ENCODE measurements at regions not wholly inside any gene's neighbourhood (a gene's known extent, or its start where the extent isn't known, plus 50 kb on each side); places are given as distances from the start of the nearest gene placed in this dataset.

DNA sequence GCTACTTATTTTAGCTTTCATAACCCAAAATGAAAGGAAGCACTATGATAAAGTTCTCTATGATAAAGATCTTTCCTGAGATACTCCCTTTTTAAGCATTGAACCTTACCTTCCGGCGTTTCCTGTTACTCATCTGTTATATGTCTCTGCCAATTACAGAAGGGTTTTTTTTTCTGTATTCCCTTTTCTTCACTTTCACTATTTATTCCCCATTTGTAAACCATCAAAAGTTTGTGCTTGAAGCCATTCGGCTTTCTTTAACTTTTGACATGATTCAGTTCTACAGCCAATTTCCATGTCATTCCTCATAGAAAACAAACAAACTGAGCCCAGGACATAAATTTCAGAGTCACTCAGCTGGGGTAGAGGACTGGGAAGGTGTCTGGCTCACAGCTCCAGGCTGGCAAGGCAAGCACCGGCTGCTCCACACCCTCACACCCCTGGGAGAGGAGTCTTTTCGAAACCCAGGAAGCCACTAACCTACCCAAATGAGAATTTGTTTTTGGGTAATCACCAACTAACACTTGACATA, 429.4 kb upstream of the TRIB2 start:
- H3K36me3 ChIP-seq = no peaks in the 10 kb centered on the region
- DNase-seq = no peak
- intact Hi-C loops (cut with DNase I) = no loop called here
- no peaks in the 10 kb centered on the region for H3K4me1 ChIP-seq
- no peak overlapping the region for H3K4me3 ChIP-seq (replicated peaks in 1 of 3)
- H3K27ac ChIP-seq = no peak overlapping the region
- TF ChIP-seq POLR2A (IDR thresholded peaks at IDR 0.05) = no peak
- TF ChIP-seq, protein P1, sequence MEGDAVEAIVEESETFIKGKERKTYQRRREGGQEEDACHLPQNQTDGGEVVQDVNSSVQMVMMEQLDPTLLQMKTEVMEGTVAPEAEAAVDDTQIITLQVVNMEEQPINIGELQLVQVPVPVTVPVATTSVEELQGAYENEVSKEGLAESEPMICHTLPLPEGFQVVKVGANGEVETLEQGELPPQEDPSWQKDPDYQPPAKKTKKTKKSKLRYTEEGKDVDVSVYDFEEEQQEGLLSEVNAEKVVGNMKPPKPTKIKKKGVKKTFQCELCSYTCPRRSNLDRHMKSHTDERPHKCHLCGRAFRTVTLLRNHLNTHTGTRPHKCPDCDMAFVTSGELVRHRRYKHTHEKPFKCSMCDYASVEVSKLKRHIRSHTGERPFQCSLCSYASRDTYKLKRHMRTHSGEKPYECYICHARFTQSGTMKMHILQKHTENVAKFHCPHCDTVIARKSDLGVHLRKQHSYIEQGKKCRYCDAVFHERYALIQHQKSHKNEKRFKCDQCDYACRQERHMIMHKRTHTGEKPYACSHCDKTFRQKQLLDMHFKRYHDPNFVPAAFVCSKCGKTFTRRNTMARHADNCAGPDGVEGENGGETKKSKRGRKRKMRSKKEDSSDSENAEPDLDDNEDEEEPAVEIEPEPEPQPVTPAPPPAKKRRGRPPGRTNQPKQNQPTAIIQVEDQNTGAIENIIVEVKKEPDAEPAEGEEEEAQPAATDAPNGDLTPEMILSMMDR (IDR thresholded peaks at IDR 0.05) = no peak
- H3K27me3 ChIP-seq = no peaks in the 10 kb centered on the region
- 69 to 71% methylated on average over 5 of the region's 5 CpGs for WGBS, 2 donors
- H3K9me3 ChIP-seq = no peaks in the 10 kb centered on the region

DNA sequence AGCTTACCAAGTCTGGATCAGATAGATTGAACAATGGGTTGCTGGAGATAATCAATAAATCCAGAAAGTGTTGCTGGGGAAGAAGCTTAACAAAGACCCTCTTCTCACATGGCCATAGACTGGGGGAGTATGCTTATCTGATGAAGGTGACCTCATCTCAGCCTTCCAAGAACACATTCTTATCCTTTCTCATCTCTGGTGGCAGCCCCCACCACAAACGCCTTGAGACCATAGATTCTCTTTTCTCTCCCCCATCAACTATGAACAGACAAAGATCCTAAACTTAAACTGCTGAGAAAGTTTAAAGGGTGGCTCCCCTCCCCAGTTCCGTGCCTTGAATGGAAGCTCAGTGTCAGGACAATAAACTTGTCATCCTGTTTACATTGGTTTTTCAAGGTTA, 428.7 kb upstream of the TRIB2 start:
- H3K27ac ChIP-seq = no peak overlapping the region
- TF ChIP-seq, protein P1 (IDR thresholded peaks at IDR 0.05) = no peak
- no peak for TF ChIP-seq POLR2A (IDR thresholded peaks at IDR 0.05)
- no peaks in the 10 kb centered on the region for H3K4me1 ChIP-seq
- intact Hi-C loops (cut with DNase I) = no loop called here
- DNase-seq = no peak
- WGBS, 2 donors = 82 to 92% methylated on average over 2 of the region's 2 CpGs
- H3K27me3 ChIP-seq = no peaks in the 10 kb centered on the region
- H3K9me3 ChIP-seq = no peaks in the 10 kb centered on the region
- H3K36me3 ChIP-seq = no peaks in the 10 kb centered on the region
- no peak overlapping the region for H3K4me3 ChIP-seq (replicated peaks in 1 of 3)

DNA sequence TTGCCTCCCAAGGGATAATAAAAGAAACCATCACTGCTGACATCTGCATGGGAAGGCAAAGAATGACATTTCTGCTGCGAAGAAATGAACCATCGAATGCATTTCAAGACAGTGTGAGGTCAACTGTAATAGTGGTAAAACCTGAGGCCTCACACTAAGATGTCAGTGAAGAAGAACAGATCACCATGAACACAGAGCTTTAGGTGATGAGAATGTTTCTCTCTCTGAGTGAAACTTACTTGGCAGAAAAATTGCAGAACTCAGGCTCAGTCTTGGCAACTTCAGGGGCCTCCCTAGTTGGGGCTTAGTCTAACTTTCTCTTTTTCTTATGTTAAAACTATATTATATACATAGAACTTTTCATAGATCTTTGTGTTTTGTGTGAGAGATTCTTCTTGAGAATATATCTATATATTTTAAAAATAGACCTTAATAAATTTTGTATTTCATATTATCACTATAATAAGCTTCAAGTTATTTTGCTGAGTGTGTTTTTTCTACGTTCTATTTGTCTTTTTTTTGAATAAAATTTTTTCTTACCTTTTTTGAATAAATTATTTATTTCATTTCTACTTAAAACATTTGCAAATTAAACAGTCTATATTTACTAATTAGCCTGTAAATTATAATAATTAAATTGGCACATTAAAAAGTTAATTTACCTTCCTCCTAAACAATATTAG, 427.5 kb upstream of the TRIB2 start:
- Histone ChIP-seq H3K27me3 (no peaks in the 10 kb centered on the region), H3K9me3 (no peaks in the 10 kb centered on the region), H3K27ac (no peak overlapping the region), H3K4me1 (no peaks in the 10 kb centered on the region), H3K4me3 (replicated peaks in 1 of 3) (no peak overlapping the region), H3K36me3 (no peaks in the 10 kb centered on the region)
- intact Hi-C loops (cut with DNase I) = no loop called here
- no peak for DNase-seq
- TF ChIP-seq POLR2A (IDR thresholded peaks at IDR 0.05) = no peak
- 97% methylated on average over 3 of the region's 3 CpGs for WGBS, 2 donors

DNA sequence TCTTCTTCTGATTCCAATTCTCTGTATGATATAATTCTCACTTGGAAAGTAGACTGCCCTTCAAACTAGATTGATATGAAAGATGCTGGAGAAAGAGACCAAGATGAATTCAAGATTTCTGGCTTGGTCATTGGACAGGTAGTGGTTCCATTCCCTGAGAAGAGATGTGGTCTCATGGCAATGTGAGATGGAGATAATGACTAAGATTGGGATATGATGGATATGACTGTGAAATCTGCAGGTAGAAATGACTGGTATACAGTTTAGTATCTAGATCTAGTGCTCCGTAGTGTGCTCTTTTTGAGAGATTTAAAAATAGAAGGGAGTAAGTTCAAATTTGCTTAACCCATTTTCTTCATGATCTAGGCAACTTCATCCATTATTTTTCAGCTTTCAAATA, 425.4 kb upstream of the TRIB2 start:
- intact Hi-C loops (cut with DNase I) = no loop called here

DNA sequence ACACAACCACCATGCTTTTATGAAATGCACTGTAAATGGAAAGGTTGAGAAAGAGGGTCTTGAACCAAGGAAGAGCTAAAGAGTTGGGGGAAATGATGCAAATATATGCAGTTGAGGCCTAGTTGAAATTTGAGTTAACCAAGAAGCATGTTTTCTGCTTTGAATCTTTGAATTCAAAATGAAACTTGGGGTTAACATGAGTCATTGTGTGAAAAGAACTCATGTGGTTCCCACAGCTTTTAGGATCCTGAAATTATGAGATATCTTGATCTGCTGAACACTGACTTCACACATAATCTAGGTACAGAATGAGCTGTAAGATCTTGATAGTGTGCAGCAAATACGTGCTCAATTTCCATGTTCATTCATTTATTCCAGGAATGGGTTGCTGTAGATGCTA, 422.9 kb upstream of the TRIB2 start:
- no peaks in the 10 kb centered on the region for H3K36me3 ChIP-seq
- H3K4me3 ChIP-seq (replicated peaks in 1 of 3) = no peak overlapping the region
- no peaks in the 10 kb centered on the region for H3K27me3 ChIP-seq
- intact Hi-C loops (cut with DNase I) = no loop called here
- no peaks in the 10 kb centered on the region for H3K9me3 ChIP-seq
- DNase-seq = no peak
- H3K27ac ChIP-seq = no peak overlapping the region
- 84 to 89% methylated on average over 1 of the region's 1 CpG for WGBS, 2 donors
- H3K4me1 ChIP-seq = no peaks in the 10 kb centered on the region
- TF ChIP-seq POLR2A (IDR thresholded peaks at IDR 0.05) = no peak
- TF ChIP-seq, protein P1 (IDR thresholded peaks at IDR 0.05) = no peak

More for the DNA sequence above, 425.4 kb upstream of the TRIB2 start:
- WGBS, 2 donors = 81 to 92% methylated on average over 1 of the region's 1 CpG
- Histone ChIP-seq H3K4me1 (no peaks in the 10 kb centered on the region), H3K9me3 (no peaks in the 10 kb centered on the region), H3K27ac (no peak overlapping the region), H3K4me3 (replicated peaks in 1 of 3) (no peak overlapping the region), H3K27me3 (no peaks in the 10 kb centered on the region), H3K36me3 (no peaks in the 10 kb centered on the region)
- no peak for TF ChIP-seq POLR2A (IDR thresholded peaks at IDR 0.05)
- TF ChIP-seq, protein P1 (IDR thresholded peaks at IDR 0.05) = no peak
- DNase-seq = no peak
